HepG2 (cell line): ENCODE measurements at regions not wholly inside any gene's neighbourhood (a gene's known extent, or its start where the extent isn't known, plus 50 kb on each side); places are given as distances from the start of the nearest gene placed in this dataset.

ENCODE experiments used
- HMG20A ChIP-seq: IDR thresholded peaks from 2 replicates; pipeline ENCODE4 v1.6.1; 2016; ENCODE audit warnings: borderline replicate concordance
- MAFF ChIP-seq: IDR thresholded peaks from 2 replicates; pipeline ENCODE4 v1.6.1; 2011; ENCODE audit warnings: low read depth, low read length, improper control_type of control experiment
- TF ChIP-seq, protein P1 (sequence below): sonication (generic); formaldehyde crosslinking; IDR thresholded peaks from 2 replicates; pipeline ENCODE4 v1.5.0; 2020; ENCODE audit warnings: mild to moderate bottlenecking, missing genetic modification reagents, moderate library complexity
- TF ChIP-seq, protein P2 (sequence below): IDR thresholded peaks from 2 replicates; pipeline ENCODE4 v1.6.1; 2016; ENCODE audit warnings: mild to moderate bottlenecking, missing biosample characterization, missing genetic modification reagents

DNA sequence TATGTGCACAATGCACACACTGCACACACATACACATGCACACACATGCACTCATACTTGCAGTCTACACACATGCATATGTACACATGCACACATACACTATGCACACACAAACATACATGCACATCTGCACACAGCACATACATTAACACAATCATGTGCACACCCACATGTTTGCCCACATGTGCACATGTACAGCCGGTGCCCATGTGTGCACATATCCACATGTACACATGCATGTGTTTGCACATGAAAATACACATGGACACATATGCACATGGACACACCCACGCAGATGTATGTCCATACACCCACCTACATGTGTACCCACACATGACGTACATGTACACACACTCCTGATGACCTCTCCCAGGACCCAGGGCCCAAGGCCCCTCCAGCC, 105.1 kb upstream of the ACTRT2 start:
- TF ChIP-seq HMG20A (no peak), MAFF (no peak)
- TF ChIP-seq, protein P1, sequence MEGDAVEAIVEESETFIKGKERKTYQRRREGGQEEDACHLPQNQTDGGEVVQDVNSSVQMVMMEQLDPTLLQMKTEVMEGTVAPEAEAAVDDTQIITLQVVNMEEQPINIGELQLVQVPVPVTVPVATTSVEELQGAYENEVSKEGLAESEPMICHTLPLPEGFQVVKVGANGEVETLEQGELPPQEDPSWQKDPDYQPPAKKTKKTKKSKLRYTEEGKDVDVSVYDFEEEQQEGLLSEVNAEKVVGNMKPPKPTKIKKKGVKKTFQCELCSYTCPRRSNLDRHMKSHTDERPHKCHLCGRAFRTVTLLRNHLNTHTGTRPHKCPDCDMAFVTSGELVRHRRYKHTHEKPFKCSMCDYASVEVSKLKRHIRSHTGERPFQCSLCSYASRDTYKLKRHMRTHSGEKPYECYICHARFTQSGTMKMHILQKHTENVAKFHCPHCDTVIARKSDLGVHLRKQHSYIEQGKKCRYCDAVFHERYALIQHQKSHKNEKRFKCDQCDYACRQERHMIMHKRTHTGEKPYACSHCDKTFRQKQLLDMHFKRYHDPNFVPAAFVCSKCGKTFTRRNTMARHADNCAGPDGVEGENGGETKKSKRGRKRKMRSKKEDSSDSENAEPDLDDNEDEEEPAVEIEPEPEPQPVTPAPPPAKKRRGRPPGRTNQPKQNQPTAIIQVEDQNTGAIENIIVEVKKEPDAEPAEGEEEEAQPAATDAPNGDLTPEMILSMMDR (CRISPR knock-in tag), result no peak
- TF ChIP-seq, protein P2, sequence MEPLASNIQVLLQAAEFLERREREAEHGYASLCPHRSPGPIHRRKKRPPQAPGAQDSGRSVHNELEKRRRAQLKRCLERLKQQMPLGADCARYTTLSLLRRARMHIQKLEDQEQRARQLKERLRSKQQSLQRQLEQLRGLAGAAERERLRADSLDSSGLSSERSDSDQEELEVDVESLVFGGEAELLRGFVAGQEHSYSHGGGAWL, result no peak
